ENCODE measurements at regions not wholly inside any gene's neighbourhood (a gene's known extent, or its start where the extent isn't known, plus 50 kb on each side); places are given as distances from the start of the nearest gene placed in this dataset.
"Not testable (repeated sequence)": the region's sequence is repeated elsewhere in the genome, so short reads cannot be mapped to it uniquely, and the experiment has no call there.

DNA sequence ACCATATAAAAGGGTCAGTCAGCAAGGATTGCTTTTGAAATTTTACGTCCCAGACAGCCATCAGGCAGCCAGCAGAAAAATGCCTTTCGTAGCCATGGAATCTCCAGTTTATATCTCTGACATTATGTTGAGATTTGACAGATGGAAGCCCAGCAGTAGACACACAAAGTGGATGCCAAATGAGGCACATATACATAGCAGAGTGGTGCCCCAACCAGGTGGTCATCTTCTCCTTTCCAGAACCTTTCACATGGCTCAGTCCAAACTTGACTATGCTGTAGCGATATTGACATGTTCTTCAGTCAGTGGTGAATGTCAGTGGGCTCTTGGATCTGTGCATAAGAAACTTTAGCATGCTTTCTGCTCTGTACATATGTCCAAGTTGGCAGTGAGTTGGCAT, 123.3 kb upstream of the GBE1 start:
- no peak for DNase-seq

DNA sequence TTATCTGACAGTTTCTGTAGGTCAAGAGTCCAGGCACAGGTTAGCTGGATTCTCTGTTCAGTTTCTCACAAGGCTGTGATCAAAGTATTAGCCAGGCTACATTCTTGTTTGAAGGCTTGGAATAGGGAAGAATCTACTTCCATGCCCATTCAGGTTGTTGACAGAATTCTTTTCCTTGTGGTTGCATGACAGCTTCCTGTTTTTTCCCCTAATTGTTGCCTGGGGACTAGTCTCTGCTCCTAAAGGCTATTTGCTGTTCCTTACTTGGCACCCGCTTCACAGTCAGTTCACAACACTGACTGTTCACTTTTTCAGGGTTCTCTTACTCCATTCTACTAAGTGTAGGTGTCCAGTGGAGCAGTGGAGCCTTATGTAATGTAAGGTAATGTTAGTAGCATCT, 115.4 kb upstream of the GBE1 start:
- no peak for DNase-seq

DNA sequence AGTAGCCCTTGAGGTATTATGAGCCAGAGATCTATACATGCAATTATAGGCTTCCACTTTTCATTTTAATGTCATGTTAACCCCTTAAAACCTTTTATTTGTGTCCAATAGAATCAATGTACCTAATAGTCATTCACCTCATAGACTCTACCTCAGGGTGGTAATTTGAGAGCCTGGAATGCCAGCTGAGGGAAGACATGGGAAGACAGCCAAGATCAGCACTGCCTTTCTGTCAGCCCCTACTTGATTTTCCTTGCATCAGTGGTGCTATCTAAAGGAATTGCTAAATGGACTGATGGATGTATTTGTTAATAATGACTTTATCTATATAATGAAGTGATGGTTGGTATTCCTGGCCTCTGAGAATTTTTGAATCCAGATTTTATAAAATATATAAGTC, 113.3 kb upstream of the GBE1 start:
- no peak for DNase-seq

DNA sequence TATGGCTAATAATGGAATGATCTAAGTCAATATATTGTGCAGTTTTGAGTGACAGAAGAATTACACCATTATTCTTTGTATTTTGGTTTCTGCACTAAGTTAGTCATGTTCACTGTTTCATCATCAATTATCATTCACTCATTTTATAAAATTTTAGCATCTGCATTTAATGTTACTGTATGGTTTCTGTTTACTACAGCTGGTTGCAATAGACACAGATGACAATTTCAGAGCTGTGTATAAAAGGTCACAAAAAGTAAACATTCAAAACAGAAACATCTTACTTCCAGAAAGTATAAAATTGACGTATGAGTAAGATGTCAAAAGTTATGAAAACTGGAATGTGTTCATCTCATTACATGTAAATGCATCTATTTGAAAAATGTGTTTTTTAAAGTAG, 111.1 kb upstream of the GBE1 start:
- no peak for DNase-seq

DNA sequence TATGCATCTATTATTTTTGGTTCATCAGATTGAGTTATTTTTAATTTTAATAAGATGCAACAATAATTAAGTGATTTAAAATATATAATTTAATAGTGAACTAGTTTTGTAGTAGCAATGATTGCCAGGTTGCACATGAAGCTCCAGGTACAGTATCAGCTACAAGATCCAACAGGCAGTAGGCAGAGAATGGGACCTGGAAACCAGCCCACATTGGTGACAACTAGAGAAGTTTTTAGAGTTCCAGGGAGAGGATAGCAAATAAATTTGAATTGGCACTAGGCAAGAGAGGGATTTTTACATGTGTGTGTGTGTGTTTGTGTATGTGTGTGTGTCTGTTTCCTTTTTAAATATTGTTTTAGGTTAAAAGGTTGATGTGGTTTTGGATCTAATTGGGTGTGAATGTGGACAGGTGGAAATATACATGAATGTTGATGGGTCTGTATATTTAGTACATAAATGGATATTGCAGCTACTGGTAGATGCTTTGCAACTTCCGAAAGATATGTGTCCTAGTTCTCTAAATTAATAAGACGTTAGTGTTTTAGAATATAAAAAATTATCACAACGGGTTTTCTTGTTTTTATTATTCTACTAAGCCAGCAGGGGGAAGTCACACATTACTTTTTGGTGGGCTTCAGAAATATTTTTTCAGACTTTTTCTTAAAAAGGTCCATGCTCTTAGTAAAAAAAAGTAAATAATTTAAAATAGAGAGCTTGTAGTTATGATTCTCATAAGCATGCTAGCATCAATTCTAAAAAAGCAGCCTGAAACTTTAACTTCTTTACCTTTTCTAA, 110.1 kb upstream of the GBE1 start:
- DNase-seq = peak in 1 of 2 experiments; percentile 9

DNA sequence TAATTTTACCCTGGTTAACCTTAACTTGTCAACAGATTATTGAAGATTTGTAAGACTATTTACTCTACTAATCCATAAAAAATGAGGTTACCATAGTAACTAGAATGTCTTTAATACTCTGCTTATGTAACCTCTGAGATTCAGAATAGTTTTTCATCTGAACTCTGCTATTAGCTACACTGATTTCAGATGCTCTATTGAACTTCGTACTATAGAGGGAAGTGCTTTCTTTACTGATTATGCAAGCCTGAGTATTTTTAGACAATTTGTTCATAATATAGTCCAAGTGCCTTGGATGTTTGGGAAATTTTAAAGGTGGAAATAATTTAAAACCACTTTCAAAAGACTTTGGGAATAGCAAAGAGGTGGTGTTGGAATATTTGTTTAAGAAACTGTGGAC, 107.9 kb upstream of the GBE1 start:
- no peak for DNase-seq

DNA sequence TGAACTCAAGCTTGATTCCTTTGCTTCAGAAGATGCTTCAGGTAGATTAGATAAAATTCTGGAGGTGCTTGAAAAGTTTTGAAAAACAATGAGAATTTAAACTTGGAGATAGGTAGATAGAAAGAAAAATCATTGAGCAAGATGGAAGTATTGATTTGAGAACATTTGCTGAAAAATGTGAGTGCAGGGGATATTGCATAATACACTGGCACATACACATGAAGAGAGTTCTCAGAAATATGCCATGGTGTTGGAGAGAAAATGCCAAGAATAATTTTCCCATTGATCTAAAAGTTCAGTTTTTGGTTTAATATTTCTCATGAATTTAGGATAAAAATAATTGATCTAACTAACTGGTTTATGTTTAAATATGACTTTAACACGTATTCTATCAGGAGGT, 107.2 kb upstream of the GBE1 start:
- DNase-seq = no peak

DNA sequence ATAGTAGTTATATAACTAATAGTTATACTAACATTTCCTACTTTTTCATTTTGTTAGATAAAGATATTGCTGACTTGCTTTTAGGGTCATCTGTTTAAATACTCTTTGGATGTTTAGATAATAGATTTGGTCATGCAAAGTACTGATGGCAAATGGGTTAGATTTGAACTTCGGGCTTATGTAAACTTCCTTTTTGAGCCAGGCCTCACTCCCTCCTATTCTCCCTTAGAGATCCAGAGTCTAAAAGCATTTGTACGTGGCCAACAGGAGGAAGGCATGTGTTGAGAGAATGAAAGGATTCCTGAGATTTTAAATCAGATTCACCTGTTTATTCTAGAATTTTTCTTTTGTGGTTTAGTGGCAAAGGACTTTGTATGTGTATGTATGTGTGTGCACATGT, 106.4 kb upstream of the GBE1 start:
- DNase-seq = no peak

DNA sequence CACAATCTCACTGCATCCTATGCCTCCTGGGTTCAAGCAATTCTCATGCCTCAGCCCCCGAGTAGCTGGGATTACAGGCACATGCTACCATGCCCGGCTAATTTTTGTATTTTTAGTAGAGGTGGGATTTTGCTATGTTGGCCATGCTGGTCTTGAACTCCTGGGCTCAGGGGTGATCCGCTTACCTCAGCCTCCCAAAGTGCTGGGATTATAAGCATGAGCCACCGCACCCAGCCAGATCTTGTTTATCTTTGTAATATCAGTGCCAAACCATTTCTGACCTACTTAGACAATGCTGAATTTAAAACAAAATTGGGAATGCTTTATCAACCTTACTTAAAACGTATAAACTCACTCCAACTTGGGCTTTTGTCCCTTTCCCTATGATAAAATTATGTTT, 103.7 kb upstream of the GBE1 start:
- DNase-seq = not testable (repeated sequence)

DNA sequence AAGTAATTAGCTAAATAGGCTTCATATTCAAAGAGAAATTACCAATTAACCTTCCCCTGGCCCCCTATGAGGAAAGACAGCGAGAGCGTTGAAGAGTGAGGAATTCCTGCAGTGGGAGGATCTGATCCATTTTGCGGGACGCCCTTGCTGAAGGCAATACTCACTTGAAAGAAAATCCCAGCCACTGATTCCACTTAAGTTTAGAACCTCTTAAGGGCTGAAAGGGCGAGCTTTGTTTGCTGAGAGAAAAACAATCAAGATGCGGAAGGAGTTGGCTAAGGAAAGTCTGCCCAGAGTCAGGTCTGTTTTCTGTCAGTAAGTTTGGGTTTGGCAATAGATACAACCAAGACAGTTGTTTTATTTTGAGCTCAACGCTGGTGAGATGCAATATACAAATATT, 102.8 kb upstream of the GBE1 start:
- no peak for DNase-seq

DNA sequence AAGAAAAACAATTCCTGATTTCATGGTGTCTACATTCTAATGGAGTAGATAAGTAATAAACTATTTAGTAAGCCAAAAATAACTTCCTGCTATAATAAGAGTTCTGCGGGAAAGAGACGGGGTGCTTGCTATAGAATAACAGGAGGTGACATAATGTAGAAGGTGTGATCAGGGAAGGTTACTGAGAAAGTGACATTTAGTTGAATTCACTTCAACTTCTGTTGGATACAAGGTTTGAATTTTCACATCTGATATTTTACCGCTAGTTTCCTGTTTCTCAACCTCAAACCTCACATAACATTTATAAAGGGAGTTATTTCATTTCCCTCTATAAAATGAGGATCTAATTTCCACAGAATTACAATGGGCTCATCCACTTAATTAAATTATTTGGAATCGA, 102.3 kb upstream of the GBE1 start:
- no peak for DNase-seq

DNA sequence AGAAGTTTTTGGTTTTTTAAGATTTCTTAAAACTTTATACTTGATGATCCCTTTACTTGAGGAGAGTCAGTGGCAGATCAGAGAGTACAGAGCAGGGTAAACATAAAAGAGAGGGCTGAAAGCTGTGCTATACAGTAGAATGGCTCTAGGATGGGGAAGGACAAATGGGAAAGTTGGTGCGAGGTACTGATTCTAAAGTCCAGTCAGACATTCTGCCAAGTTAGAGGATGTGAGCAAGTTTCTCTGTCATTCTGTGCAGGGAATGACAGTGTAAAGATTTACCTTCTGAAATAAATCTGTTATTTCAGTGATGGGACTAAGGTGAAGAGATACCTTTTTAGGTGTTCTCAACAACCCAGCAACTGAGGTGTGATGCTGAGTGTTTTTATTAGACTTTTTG, 100.1 kb upstream of the GBE1 start:
- DNase-seq = no peak

DNA sequence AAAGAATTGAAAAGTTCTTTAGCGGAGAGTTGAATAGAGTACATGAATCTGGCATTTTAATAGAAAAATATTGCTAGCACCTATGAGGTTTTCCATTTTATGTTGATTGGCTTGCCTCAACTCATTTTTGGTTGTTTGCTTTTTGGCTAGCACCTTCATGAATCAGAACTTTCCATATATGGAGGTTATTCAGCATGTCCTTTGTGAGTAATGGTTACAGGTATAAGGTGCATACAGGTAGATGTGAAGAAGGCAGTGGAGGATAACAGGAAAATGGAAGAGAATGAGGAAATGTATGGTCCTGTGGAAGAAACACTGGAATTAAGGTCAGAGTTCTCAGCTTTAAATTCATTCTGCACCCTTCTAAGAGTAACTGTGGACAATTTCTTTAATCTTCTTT, 98.1 kb upstream of the GBE1 start:
- DNase-seq = no peak

DNA sequence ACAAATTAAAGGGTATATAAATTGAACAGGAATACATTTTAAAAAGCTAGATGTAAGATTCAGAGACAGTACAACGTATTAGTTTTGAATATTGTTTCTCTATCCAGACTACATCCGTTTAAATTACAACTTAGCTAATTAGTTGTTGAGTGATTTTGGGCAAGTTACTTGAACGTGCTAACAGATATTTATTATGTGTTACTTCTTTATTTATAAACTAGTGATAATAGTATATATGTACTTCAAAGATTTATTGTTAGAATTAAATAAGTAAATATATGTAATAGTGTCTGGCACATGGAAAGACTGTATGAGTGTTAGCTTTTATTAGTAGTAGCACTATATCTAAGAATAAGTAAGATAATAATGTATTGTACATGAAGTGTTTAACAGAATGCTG, 92.0 kb upstream of the GBE1 start:
- no peak for DNase-seq

DNA sequence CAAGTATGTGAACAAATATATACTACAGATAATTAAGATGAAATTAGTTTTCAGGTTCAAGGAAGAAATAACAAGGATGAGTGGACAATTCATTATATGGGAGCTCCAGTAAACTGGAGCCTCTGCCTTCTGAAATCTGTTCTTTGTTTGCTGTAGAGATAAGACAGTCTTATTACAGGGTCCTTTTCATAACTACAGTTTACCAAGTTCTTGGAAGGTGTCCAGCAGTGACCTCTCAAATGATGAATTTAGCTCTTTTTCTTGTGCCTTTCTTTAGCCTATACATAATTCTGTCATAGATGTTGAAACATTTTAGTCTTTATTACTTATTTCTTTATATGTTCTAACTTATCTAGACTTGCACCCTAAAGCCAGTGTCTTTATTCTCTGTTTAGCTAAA, 89.7 kb upstream of the GBE1 start:
- no peak for DNase-seq

DNA sequence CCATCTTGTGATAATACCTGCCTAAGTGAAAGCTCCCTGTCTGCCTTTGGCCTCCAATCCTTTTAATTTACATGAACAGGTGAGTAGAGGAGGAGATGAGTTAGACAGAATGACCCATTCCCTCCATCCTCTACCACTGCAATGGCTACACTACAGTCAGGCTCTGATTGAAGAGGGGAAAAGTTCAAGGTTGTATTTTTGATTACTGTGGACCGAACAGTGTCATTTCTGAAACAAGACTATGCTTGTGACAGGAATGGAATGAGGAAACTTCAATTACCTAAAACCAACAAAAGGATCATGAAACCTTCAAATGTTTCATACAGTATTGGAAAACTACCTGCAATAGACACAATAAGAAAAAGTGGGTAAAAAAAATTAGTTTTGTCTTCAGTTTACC, 85.5 kb upstream of the GBE1 start:
- DNase-seq = no peak

DNA sequence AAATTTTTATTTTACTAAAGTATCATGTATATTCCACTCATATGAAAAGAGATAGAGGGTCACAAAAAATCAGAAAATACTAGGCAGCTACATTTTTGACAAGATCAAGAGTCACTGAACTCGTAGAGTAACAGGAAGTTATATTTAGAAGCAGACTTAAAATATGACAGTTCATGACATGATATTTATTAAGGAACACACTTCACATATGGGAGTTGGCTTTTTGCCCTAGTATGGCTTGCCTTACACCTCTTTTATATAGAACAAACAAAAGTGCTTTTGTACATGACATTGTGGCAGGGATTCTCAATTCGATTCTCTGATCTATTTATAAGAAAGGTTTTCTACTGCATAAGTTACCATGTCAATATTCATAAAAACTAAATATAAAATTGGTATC, 80.1 kb upstream of the GBE1 start:
- DNase-seq = no peak

DNA sequence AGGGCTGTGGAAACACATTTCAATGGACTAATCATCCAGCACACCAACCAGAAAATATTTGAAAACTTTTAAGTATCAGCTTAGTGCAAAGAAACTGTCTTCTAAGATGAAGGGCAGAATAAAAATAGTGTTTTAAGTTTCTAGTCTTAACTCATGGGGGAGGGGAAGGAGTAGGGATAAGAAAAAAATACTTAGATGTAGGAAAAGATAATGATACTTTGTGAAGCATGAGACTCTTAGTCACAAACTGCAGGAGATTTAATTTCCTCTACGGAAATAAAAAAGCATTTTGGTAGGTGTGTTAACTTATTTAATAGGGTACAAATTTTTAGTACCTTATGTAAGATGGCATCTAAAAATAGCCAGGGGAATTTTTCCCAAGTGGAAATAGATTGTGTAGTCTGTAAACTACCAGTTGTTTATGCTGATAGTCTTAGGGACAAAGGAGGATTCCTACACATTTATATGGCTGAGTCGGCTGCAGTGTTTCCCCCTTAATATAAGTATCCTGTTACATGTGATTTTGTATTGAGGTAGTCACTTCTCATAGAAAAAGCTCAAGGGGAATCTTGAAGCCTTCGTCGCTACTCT, 78.2 kb upstream of the GBE1 start:
- no peak for DNase-seq

DNA sequence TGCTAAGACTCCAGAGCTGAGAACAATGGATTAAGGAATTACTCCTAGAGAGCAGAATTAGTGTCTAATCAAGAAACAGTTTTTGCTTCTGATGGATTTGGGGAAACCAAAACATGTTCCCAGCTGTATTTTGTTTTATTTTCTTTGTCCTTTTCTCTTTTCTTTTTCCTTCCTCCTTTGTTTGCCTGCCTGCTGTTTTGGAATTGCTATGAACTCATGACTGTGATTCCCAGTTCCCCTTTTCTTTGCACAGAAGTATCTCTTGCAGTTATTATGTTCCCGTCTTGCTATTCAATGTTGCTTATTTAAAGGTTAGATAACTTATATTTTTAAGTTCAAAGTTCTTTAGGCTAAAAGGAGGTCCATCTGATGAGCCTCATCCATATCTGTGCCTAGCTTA, 77.0 kb upstream of the GBE1 start:
- DNase-seq = no peak

DNA sequence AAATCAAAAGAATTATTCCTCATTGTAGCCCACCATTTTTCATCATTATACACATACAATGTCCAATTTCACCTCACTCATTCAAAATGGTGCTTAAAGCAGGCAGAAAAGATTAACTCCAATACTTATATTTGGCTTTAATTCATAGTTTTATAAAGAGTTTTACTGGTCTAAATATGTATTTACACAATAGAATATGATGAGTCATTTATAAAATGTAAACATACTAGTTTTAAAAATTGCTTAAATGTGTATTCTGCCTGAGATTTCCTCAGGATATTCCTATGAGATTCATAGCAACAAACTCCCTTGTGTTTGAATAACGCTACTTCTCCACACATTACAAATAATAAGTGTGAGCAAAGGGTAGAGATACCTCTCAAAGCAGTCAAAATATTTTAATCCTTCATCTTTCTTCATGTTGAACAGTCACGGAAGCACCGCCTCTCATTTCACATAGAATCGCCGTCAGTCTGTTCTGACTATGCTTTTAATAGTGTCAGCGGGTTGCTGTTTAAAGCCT, 75.7 kb upstream of the GBE1 start:
- no peak for DNase-seq

DNA sequence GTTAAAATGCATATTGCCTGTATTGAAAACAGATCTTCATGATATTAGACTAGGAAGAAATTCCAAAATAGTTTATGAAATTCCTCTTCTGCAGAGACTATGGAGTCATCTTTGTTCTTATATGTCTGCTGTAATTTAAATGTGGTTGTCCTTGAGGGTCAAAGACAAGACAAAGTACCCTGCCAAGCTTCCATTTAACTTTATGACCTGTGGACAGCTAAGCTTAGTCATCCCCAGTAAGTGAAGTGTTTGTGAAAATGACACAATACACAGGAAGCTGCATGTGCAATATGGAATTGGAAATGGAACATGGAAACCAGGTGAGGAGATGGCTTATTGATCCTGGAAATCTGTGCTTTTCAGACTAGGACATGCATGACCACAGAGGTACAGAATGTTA, 68.5 kb upstream of the GBE1 start:
- DNase-seq = no peak

DNA sequence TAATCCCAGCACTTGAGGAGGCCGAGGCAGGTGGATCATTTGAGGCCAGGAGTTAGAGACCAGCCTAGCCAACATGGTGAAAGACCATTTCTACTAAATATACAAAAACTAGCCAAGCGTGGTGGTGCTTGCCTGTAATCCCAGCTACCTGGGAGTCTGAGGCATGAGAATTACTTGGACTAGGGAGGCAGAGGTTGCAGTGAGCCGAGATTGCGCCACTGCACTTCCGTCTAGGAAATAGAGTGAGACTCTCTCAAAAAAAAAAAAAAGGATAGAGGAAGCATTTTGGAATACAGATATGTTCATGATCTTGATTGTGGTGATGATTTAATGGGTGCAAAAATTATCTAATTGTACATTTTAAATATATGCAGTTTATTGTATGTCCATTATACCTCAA, 67.8 kb upstream of the GBE1 start:
- not testable (repeated sequence) for DNase-seq

DNA sequence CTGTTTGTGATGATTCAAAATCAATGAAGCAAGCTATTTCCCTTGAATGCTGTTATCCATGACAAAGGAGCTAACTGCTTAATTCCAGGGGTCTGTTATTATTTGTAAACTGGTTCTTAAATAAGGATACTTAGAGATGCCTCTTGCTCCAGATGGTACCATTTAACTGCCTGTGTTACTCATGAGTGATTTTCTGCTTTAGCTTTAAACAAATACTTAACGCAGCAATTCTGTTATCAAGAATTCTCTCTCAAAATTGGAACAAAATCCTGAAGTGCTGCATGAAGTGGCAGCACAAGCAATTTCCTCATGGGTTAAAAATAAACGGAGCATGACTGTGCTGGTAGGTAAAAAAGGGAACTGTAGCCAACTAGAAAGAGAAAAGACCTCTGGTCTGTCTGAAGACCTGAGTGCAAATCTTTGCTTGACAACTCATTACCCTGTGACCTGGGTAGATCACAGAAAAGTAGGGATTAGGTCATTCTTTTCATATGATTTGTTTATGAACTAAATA, 62.5 kb upstream of the GBE1 start:
- peak in 1 of 2 experiments; percentile 8 for DNase-seq

DNA sequence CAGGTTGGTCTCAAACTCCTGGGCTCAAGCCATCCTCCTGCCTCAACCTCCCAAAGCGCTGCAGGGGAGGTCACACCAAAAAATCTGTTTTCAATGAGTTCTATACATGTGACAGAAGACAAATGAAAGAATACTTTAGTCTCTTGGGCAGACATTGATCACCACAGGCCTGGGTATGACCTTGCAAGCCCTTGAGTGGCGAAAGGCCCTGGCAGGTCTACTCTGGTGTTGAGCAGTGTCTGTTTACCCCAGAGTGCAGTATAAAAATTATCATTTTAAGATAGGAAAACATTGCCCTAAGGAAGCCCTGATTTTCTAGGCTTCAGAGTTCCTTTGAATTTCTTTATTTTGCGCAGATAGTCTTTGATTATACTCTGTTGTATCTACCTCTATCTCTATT, 61.6 kb upstream of the GBE1 start:
- no peak for DNase-seq

Data from NCI-H524 (cell line).